ENCODE measurements at regions not wholly inside any gene's neighbourhood (a gene's known extent, or its start where the extent isn't known, plus 50 kb on each side); places are given as distances from the start of the nearest gene placed in this dataset.

GRCh38 chr14:62084020-62084419 is 321.8 kb downstream of the SNAPC1 start:
- DNase-seq (ENCODE audit: low read depth) = no peak

- no peak for DNase-seq (ENCODE audit: low read depth)
These were observed 325.0 kb downstream of the SNAPC1 start for GRCh38 chr14:62087191-62087590.

DNA sequence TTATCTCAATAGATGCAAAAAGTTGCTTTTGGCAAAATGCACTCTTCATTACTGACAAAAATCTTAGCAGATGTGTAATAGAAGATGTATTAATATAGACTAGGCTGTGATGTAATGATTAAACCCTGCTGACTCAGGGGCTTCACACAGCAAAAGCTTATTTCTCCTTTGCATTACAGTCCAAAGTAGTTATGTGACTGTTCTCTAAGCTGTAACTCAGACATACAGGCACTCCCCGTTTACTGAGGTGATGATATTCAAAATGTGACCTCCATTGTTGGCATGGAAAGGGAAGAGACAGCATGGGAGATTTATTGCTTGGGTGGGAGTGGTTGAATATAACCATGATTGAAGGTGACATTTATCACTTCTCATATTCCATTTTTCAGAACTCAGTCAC is 331.5 kb downstream of the SNAPC1 start:
- no peak for DNase-seq (ENCODE audit: low read depth)

DNA sequence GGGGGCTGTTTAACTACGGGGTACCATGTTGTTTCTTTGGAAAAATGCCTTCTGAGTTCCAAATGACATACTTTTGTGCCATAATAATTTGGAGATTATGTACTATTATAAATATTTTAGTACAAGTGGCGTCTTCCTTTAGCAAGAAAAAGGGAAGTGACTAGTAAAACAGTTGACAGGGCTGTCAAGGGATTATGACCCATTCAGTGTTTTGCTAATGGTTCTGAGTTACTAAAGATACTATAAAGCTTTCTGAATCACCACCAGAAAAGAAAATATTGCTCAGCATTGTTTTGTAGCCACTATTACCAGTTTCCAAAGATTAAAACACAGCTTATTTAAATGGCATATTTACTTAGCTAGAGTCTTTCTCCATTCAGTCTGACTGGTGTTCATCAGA is 334.9 kb downstream of the SNAPC1 start:
- peak; percentile 18 for DNase-seq (ENCODE audit: low read depth)

GRCh38 chr14:62097824-62098223 is 335.6 kb downstream of the SNAPC1 start:
- DNase-seq (ENCODE audit: low read depth) = no peak

- no peak for DNase-seq (ENCODE audit: low read depth)
These were observed 336.1 kb downstream of the SNAPC1 start for GRCh38 chr14:62098357-62098756.

- no peak for DNase-seq (ENCODE audit: low read depth)
These were observed 336.9 kb downstream of the SNAPC1 start for GRCh38 chr14:62099091-62099490.

GRCh38 chr14:62101189-62101588 is 339.0 kb downstream of the SNAPC1 start:
- DNase-seq (ENCODE audit: low read depth) = no peak

- no peak for DNase-seq (ENCODE audit: low read depth)
These were observed 339.6 kb downstream of the SNAPC1 start for GRCh38 chr14:62101673-62102348.

DNA sequence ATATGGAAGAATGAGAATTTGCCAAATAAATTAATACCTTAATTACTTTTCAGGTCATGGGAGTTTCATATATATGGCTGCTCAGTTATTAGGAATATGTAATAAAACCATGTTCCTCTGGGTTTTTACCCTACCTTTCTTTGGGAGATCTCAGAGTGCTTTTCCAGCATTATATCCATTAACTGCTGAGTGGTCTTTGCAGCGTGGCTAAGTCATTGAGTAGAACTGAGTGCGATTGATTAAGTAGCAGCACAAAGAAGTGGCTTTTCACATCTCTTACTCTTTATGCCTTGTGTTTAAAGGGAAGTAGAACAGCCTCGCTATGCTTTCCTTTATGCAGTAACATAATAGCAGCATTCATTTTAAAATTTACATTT is 340.1 kb downstream of the SNAPC1 start:
- DNase-seq (ENCODE audit: low read depth) = no peak

DNA sequence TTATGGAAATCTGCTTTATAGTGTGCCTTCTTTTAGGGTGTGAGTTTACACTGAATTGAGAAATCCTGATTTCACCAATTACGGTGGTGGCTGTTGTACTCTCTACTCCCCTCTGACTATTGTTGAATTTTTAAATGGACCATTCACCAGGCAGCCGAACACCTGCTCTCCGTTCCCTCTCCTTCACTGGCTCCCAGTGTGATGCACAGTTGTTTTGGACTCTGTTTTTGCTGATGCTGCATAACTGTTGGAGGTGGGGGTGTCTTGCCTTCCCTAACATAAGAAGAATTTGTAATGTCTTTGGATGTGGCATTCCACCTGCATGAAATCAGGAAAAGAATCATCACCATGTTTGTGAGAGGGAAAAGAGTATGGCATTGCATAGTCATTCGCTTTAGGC is 341.2 kb downstream of the SNAPC1 start:
- no peak for DNase-seq (ENCODE audit: low read depth)

- no peak for DNase-seq (ENCODE audit: low read depth)
These were observed 348.7 kb downstream of the SNAPC1 start for GRCh38 chr14:62110941-62111340.

- DNase-seq (ENCODE audit: low read depth) = no peak
These were observed 355.0 kb downstream of the SNAPC1 start for GRCh38 chr14:62117010-62117750.

GRCh38 chr14:62117751-62118105 is 355.5 kb downstream of the SNAPC1 start:
- DNase-seq (ENCODE audit: low read depth) = no peak

- DNase-seq (ENCODE audit: low read depth) = no peak
These were observed 356.2 kb downstream of the SNAPC1 start for GRCh38 chr14:62118461-62118860.

- DNase-seq (ENCODE audit: low read depth) = no peak
These were observed 356.7 kb downstream of the SNAPC1 start for GRCh38 chr14:62118871-62119270.

GRCh38 chr14:62123961-62124360 is 361.7 kb downstream of the SNAPC1 start:
- DNase-seq (ENCODE audit: low read depth) = no peak

DNA sequence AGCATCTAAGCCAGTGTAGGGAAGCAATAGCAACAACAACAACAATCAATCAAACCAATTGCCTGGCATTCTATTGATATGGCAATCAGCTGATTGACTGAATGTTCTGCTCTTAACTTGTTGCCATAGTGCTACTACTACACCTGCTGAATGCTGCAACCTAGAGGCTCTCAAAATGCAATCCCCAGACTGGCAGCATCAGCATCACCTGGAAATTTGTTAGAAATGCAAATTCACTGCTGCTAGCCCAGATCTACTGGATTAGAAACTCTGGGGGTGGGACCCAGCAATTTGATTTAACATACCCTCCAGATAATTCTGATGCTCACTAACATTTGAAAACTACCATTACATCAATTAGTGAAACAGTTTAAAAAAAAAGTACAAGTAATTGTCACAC is 363.6 kb downstream of the SNAPC1 start:
- DNase-seq (ENCODE audit: low read depth) = no peak

DNA sequence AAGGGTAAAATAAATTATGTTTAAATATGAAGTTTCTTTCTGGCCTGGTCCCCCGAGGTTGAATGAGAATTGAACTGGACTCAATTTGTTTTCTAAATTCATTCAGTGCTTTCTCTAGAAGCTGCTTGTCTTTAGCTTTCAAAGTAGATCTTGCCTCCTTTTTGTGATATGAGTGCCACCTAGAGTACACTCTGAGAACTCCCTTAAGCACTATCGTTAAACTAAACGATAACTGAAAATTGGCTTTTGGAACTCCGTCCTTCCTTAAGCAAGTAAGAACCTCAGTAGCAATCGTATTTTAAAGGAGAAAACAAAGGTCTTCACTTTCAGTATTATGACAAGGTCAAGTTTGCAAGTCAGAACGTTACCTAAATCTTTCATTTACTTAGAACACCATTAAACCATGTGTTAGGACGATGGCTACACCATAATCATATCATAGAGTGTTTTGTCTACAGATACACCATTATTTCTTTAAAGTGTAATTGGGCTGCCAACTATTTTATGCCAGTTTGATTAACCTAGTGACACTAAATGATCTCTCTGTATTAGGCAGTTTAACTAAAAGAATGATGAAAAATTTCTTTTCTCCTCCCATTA is 364.8 kb downstream of the SNAPC1 start:
- DNase-seq (ENCODE audit: low read depth) = peak; percentile 58

- DNase-seq (ENCODE audit: low read depth) = no peak
These were observed 368.2 kb downstream of the SNAPC1 start for GRCh38 chr14:62130441-62130840.

DNA sequence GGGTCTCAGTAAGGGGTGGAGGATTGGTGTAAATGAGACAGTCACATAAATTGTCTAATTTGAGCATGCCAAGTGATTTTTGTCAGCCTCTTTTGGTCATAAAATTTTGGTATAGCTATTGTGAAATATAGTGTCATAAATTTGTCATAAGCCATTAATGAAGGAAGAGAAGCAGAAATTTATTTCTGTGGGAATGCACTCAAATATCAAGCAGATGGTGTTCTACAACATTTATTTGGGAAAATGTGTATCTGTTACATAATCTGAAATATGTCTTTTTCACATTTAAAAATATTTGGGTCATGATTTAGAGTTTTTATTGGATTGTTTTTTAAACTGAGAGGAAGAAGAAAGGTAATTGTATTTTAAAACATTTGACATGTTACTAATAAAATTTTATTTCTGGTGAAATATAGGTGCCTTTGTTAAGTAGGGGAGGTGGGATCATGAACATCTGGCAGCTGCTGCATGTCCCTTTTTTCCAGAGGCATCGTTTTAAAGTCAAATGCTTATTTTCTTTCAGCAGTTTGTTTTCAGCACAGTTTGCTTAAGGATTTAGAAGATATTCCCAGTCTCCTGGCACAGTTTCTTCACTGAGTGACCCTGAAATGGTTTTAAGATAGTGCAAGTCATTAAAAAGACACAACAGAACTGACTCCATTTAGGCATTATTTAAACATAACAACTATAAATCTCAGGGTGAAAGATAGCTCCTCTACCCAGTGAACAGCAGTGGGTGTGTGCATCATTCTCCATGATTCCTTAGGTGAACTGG is 371.7 kb downstream of the SNAPC1 start:
- DNase-seq (ENCODE audit: low read depth) = no peak

DNA sequence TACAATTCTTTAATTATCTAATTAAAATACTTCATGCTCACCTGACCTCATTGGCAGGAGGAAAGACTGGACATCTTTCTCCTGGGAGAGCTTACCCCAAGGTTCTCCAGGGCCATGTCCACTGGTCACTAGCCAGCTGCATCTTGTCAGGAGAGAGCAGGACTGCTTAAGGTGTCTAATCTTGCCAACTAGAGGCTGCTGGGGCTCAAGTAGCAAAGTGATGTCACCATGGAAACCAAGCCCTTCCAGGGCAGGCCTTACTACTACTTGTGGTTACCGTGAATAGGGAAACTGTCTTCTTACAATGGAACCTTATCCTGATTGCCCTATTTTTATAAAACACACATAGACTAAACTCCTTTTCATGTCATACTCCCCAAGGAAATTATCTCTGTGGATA is 376.4 kb downstream of the SNAPC1 start:
- peak; percentile 22 for DNase-seq (ENCODE audit: low read depth)

GRCh38 chr14:62141139-62141538 is 378.9 kb downstream of the SNAPC1 start:
- DNase-seq (ENCODE audit: low read depth) = no peak
